ENCODE measurements at regions not wholly inside any gene's neighbourhood (a gene's known extent, or its start where the extent isn't known, plus 50 kb on each side); places are given as distances from the start of the nearest gene placed in this dataset.
A peak's percentile ranks its signal among the peaks of the same experiment; 100 is the strongest.
"Not testable (repeated sequence)": the region's sequence is repeated elsewhere in the genome, so short reads cannot be mapped to it uniquely, and the experiment has no call there.

DNA sequence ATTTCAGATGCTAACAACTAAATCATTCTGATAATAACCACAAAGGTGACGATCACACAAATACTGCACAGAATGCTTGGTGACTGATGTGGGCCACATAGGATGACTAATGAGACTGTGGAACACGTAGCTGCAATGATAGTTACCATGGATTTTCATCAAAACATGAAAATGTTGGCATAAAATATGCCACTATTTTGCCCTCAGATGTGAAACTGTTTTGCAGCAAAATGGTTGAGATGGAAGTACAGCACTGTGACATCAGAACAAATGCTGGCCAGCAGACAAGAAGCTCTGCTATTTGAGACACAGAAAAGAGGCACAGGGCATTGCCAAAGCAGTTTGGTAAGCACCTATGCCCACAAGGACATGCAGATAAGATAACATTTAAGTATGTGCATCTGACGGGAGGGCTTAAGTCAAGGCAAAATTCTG, 83.8 kb downstream of the NIBAN1 start:
- in situ Hi-C loops (cut with HindIII; ENCODE audit: low pct_ligation_motif_present, low pct_unique_long_range_greater_than_20kb, low sequenced_read_pairs), result no loop called here
- DNase-seq, result peak; percentile 21

DNA sequence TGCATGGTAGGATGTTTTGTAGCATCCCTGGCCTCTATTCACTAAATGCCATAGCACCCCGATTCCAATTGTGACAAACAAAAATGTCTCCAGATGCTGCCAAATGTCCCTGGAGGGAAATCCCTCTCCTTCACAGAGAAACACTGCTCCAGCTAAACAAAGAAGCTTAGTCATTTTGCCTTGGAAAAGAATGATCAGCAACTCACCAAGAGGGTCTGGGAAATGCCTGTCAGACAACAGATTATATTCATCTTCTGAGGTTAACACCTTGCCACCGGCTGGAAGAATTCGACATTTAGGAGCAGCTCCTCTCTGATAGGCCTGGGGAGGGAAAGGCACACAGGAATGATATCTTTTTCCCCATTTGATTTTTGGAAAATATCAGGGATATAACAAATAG, 84.4 kb downstream of the NIBAN1 start:
- no peak for DNase-seq
- in situ Hi-C loops (cut with HindIII; ENCODE audit: low pct_ligation_motif_present, low pct_unique_long_range_greater_than_20kb, low sequenced_read_pairs), result no loop called here

DNA sequence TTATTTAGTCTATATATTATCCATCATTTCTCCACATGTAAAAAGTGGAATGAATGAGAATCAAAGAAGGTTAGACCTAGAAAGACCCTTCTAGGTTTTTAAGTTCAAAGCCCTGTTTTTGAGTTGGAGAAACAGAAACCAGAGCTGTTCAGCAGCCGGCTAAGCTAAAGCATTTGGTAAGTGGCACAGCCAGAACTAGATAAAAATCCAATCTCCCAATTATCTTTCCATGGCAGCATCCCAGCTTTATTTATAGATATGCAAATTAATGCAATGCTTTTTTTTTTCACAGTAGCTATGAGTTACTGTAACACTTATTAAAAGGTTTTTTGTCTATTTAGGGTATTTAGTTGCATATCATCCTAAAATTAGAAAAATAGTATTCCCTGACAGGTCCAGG, 85.1 kb downstream of the NIBAN1 start:
- in situ Hi-C loops (cut with HindIII; ENCODE audit: low pct_ligation_motif_present, low pct_unique_long_range_greater_than_20kb, low sequenced_read_pairs), result no loop called here
- no peak for DNase-seq

DNA sequence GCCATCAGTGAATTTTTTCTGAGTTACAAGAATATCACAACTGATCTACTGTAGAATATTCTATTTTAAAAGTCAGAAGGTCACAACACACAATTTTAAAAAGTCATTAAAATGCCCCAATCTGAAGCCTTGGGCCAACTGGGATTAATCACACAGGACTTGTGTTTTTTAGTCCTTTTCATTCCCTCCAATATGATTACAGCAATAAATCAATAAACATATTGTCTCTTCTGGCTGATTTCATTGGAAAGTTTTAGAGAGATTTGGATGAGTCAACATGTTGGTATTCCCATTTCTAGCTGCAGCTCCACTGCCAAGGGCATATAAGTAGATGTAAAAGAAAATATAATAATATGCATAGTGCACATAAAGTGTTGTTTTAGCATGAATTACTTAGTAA, 85.8 kb downstream of the NIBAN1 start:
- peak; percentile 67 for DNase-seq

DNA sequence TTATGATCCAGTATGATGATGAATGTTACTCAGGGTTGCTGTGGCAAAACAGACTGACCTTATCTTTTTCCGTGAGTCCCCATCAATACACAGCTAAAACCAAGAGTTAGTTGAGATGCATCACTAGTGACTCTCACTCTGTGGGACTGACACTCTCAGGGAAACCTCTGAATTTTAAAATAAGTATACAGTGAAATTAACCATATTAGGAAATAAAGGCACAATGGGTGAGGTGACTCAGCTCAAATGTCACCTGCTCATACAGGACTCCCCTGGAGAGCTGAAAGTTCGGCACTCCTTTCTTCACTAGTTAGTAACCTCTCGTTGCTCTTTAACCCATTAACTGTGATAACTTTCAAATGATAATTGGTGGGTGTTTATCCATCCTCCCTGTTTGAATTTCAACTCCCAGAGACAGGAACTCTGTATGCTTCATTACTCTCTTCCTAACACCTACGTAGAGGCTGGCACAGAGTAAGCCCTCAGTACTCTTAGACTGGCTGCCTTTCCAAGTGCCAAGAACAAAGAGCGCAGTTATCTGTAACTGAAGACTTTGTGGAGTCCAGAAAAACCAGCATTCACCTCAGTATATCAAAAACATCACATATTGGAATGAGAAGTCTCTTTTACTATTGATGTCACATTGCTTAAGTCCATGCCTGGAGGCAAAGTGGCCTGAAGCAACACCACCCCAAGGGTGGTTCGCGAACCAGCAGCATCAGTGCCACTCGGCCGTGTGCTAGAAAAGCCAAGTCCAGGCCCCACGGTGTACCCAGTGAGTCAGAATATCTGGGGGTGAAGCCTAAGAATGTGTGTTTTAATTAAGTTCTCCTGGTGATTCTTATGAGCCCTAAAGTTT, 91.1 kb downstream of the NIBAN1 start:
- in situ Hi-C loops (cut with HindIII; ENCODE audit: low pct_ligation_motif_present, low pct_unique_long_range_greater_than_20kb, low sequenced_read_pairs), result no loop called here

More for the DNA sequence above, 85.8 kb downstream of the NIBAN1 start:
- in situ Hi-C loops (cut with HindIII; ENCODE audit: low pct_ligation_motif_present, low pct_unique_long_range_greater_than_20kb, low sequenced_read_pairs), result no loop called here

DNA sequence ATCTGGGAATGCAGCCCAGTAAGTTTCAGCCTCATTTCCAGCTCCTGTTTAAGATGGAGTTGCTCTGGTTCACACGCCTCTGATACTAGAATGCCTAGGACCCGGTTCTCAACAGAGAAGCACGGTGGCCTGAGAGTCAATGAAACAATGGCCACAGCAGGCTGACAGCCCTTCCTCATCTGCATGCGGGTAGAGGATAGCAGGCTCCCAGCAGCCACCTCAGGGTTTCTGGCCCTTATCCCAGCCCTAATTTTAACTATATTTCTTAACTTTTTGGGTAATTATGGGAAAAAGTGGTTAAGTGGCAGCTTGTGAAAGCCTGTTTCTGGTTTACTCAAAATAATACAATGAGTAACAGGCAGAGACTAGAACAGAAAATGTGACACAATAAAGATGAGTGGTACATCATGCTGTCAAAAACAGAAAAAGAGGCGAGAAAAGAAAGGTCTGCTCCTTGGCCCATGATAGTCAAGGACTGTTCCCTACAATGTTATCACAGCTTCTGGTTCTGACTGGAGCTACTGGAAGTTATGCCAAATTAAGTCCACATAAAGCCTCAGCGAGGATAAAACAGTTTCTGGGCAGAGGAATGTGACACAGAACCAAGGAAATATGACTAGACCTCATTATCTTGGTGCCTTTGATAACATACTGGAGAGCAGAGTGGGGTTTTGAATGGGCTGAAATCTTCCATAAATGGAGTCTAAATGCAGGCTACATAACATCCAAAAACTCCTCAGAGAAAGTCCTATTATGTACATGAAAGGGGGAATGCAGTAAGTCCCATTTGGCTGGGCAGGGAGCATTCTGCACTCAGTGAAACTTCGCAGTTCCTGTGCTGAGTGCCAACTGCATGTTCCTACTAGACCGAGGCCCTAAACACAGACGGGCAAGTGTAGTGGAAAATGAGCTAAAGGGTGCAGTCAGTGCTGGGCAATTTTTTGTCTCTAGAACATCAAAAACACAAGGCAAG, 92.1 kb downstream of the NIBAN1 start:
- no peak for DNase-seq
- in situ Hi-C loops (cut with HindIII; ENCODE audit: low pct_ligation_motif_present, low pct_unique_long_range_greater_than_20kb, low sequenced_read_pairs), result no loop called here

More for the DNA sequence above, 91.1 kb downstream of the NIBAN1 start:
- no peak for DNase-seq

DNA sequence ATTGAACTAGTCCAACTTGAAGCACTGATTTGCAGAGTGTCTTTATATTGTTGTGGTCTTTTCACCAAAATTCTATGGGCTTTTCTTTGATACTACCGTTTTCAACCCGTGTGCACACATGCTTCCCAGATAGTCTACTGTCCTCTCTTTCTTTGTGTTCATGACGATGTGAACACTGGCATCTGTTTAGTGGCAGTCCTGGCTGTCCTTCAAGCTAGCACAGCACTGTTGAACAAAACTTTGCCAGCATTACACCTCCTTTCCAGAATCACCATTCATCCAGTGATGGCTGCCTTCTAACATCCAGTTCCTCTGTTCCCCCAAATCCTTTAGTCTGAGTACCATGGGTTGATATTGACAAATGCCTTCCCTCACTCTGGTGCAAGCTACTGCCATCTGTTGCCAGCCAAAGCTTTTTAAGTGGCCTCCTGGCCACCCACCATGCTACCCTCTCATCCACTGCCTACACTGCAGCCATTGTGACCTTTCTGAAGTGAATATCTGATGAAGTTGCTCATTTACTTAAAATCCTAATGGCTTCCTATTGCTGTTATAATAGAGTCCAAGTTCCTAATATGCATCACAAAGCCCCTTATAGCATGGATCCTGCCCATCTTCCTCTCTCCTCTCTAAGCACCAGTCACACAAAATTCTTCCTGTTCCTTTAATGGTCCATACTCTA, 94.3 kb downstream of the NIBAN1 start:
- in situ Hi-C loops (cut with HindIII; ENCODE audit: low pct_ligation_motif_present, low pct_unique_long_range_greater_than_20kb, low sequenced_read_pairs), result no loop called here
- no peak for DNase-seq

DNA sequence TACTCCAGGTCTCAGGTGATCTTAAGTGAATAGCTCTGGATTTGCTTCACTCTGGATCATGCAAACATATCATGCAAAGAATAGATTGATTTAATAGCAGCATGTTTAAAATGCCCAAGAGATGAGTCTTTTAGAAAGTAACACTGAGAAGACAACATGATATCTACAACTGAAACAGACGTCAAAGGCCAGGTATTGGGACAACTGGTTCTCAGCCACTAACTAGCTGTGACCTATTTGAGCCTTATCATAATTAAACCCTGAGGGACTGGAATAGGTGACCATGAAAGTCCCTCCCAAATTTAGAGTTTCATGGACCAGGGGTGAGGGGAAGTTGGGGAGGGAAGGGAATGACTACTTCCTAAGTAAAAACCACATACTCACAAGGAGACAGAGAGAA, 95.7 kb downstream of the NIBAN1 start:
- in situ Hi-C loops (cut with HindIII; ENCODE audit: low pct_ligation_motif_present, low pct_unique_long_range_greater_than_20kb, low sequenced_read_pairs), result no loop called here
- DNase-seq, result no peak

DNA sequence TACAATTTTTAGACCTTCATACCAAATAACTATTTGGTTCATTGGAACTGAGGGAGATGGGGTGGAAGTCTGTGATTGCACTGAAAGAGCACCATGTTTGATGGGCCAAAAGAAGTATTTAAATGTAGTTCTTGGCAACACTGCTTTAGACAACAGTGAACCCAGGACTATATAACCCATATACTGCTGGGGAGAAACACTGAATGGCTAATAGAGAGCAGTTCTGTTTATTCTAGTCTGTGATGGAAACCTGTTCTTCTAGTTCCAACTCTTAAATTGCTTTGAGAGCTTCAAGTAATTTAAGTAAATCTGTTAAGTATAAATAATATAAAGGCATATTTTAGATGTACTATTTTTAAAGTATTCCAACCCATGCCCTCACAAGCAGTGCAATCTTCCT, 96.3 kb downstream of the NIBAN1 start:
- in situ Hi-C loops (cut with HindIII; ENCODE audit: low pct_ligation_motif_present, low pct_unique_long_range_greater_than_20kb, low sequenced_read_pairs), result no loop called here
- no peak for DNase-seq

DNA sequence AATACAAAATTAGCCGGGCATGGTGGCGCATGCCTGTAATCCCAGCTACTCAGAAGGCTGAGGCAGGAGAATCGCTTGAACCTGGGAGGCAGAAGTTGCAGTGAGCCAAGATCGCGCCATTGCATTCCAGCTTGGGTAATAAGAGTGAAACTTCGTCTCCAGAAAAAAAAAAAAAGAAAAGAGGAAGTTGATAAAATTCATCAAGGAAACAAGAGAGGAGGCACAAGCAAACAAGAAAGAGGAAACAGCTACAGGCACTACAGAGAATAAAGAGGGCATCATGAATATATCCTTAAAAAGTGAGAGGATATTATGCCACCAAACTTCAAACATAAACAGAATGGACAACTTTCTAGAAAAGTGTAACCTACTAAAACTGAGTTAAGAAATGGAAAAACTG, 98.3 kb downstream of the NIBAN1 start:
- in situ Hi-C loops (cut with HindIII; ENCODE audit: low pct_ligation_motif_present, low pct_unique_long_range_greater_than_20kb, low sequenced_read_pairs); DNase-seq: not testable (repeated sequence)

DNA sequence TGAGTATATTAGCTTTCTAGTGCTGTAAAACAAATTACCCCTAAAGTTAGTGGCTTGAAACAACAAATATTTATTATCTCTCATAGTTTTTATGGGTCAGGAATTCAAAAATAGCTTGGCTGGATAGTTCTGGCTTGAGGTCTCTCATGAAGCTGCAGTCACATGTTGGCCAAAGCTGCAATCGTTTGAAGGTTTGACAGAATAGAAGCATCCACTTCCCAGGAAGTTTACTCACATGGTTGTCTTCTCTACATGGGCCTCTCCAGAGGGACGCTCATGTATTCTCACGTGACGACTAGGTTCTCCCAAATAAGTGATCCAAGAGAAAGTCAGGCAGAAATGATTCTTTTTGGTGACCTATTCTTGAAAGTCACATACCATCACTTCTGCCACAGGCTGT, 99.1 kb downstream of the NIBAN1 start:
- no peak for DNase-seq
- in situ Hi-C loops (cut with HindIII; ENCODE audit: low pct_ligation_motif_present, low pct_unique_long_range_greater_than_20kb, low sequenced_read_pairs), result no loop called here

DNA sequence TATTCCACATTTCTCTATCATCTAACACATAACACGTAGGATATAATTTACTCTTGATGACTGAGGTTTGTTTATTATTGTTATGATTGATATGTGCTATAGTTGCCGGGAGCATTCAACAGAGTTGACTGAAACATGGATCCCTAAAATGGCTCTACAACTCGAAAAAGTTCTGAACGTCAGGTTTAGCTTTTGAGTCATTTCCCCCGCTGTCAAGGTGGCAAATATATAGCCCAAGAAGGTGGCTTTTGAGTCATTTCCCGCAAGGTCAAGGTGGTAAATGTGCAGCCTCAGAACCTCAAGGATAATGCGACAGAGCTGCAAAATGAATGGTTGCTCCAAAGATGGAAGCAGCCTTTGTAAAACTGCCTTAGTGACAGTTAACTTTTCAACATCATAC, 104.0 kb downstream of the NIBAN1 start:
- in situ Hi-C loops (cut with HindIII; ENCODE audit: low pct_ligation_motif_present, low pct_unique_long_range_greater_than_20kb, low sequenced_read_pairs), result no loop called here
- no peak for DNase-seq

DNA sequence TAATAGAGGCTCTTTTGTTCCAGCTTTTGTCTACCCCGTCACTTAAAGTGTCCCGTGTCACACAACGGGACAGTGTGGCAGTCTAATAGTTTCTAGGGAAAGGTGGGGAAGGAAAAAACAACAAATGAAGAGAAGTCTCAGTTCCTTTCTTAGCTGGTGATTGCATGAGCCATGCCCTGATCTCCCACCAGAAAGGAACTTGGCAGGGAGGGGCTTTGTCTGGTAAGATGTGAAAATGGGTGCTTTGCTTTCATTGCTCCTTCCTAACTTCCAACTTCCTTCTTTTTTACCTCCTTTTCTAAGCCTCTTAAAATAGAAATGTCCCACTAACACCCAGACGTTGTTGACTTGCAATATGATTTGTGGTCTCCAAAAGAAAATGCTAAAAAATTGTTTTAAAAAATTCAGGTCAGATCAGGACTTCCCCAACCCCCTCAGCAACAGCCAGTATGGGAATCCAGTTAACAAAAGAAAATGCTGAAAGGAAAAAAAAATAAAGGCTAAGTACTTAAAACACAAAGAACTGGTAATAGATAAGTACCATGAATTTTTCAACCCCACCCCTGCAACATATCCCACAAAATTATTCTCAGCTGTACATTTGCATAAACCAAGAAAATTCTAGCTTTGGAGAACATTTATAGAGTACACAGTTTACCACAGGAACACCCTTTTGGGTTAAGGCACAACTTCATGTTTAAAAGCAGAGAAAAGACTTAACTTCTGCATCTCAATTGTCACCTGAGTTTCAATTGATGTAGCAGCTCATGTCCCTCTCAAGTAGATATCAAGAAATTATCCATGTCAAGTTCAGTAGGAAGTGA, 106.2 kb downstream of the NIBAN1 start:
- in situ Hi-C loops (cut with HindIII; ENCODE audit: low pct_ligation_motif_present, low pct_unique_long_range_greater_than_20kb, low sequenced_read_pairs), result no loop called here
- no peak for DNase-seq

DNA sequence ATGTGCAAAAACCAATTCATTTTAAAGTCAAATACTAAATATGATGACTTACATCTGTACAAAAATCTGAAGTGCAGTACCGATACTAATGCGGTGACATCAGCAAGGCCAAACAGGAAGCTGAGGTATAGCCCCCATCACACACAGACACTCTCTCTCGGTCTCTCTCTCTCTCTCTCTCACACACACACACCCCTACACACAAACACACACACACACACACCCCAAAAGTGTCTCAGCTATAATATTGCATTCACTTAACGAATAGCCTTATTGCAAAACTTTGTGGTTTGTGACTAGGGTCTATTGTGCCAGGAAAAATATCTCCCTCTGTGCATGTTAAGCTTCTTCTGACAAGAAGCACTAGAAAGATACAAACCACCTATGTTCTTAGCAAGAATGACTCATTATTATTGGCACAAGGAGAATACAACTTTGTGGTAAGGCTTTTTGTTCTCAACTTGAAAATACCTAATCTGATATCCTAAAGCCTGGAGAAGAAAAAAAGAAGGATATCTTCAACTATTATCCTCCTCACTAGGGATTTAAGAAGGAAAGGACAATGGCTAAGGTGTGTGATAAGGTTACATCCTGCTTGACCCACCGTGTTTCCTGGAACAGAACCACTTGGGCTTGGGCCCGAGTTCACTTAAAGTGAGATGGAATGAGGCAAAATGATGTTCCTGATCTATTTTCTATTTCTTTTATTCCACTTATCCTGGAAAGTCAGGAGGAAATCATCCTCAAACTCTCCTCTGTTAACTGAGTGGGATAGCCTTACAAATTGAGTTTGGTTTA, 107.1 kb downstream of the NIBAN1 start:
- in situ Hi-C loops (cut with HindIII; ENCODE audit: low pct_ligation_motif_present, low pct_unique_long_range_greater_than_20kb, low sequenced_read_pairs), result no loop called here
- peak; percentile 46 for DNase-seq

DNA sequence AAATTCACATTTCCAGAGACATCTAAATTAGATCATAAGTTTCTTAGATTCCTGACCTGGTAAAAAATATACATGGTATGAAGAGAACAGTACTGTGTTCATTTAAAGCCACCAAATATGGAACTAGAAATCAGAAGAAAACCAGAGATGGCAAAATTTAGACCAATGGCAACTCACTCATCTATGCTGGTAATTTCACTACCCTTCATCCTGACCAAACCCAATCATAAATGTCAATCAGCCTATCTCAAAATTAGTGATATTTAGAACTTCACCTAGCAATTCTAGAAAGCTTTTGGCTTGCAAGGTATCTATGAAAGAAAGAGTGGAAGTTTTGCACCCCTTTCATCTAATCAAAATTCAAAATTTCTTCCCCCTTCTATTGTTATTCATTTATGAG, 107.7 kb downstream of the NIBAN1 start:
- DNase-seq, result no peak
- in situ Hi-C loops (cut with HindIII; ENCODE audit: low pct_ligation_motif_present, low pct_unique_long_range_greater_than_20kb, low sequenced_read_pairs), result no loop called here

DNA sequence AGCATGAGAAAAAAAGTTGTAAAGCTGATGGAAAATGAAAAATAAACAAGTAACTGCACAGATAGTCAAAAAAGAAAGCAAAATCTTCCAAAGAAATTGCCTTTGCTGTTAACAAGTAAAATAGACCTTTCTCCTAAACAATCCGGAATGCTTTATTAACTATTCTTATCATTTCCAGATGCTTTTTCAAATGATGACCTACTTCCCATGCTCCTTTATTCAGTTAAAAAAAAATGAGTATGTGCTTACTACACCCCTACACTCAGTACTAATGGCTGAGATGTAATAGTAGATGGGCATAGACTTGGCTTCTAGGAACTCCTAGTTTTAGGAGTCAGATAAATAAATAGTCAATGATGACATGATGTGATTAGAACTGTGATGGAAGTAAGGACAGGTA, 108.5 kb downstream of the NIBAN1 start:
- DNase-seq, result no peak
- in situ Hi-C loops (cut with HindIII; ENCODE audit: low pct_ligation_motif_present, low pct_unique_long_range_greater_than_20kb, low sequenced_read_pairs), result no loop called here

DNA sequence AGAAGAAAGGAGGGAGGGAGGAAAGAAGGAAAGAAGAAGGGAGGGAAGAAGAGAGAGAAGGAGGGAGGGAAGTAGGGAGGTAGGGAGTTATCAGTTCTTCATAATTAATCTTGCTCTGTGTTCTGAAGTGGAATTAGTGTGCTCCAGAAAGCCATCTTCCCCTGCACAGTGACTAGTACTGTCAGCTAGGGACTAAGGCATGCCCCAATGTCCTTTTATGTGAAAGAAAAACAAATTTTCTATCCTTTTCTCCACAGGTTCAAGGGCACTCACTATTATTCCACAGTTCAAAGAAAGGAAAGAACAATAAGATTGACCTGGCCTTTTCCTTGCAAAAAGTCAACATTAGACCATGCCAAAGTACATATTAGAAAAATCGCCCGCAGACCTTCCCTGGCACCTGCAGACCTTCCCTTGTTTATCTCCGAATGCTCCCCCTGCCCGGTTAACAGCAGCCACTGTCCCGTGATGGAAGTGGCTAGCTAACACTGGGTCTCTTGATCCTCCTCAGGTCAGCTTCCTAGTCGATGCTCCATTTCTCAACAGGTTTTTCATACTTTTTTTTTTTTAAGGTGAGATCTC, 107.2 kb upstream of the EDEM3 start:
- no peak for DNase-seq
- in situ Hi-C loops (cut with HindIII; ENCODE audit: low pct_ligation_motif_present, low pct_unique_long_range_greater_than_20kb, low sequenced_read_pairs), result no loop called here
